ENCODE measurements at regions not wholly inside any gene's neighbourhood (a gene's known extent, or its start where the extent isn't known, plus 50 kb on each side); places are given as distances from the start of the nearest gene placed in this dataset.

DNA sequence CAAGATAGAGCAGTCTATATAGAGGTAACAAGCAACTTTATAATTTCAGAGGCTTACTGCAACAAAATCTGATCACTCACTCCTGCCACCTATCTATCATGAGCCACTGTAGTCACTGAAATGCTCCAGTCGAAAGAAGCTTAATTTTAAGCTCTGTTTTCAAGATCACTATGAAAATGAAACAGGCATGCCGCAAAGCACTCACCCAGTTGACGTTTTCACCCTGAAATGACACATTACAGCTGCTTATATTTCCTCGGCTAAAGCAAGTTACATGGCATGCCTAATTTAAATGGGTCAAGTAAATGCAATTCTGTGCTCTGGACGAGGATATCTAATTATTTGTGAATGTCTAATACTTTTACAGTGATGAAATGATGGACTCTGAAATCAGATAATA is 616.3 kb downstream of the FAM181B start:
- no peaks in the 10 kb centered on the region for H3K9me3 Mint-ChIP-seq (ENCODE audit: low read depth)
- H3K4me3 Mint-ChIP-seq (ENCODE audit: low read depth): no peak overlapping the region
- H3K36me3 Mint-ChIP-seq (ENCODE audit: insufficient read depth): no peaks in the 10 kb centered on the region
- H3K27ac Mint-ChIP-seq: no peak overlapping the region
- no peak for DNase-seq (ENCODE audit: low spot score, unreplicated experiment)
- no peaks in the 10 kb centered on the region for H3K27me3 Mint-ChIP-seq
- peaks cover 5% of the 10 kb centered on the region for H3K4me1 Mint-ChIP-seq (ENCODE audit: low read depth)
- TF ChIP-seq CTCF (IDR thresholded peaks at IDR 0.05; ENCODE audit: unreplicated experiment): no peak

DNA sequence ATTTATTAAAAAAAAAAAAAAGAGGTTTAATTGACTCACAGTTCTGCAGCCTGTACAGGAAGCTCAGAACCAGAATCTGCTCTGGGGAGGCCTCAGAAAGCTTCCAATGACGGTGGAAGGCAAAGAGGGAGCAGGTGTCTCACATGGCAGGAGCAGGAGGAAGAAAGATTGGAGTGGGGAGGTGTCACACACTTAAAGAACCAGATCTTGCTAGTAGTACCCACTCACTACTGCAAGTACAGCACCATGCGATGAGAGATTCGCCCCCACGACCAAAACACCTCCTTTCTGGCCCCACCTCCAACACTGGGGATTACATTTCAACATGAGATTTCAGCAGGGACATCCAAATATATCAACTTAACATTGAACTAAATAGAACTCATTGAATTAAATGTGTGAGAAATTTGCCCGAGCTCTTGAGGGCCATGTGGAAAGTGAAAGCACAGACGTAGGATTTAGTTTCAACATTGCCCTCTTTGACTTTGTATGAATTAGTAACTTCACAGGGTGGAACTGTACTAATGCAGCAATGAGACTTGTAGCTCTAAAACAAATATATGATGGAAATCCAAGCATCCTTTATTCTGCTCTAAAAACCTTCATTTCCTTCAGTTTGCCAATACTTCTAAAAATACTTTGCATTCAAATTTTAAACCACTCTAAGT is 628.2 kb downstream of the FAM181B start:
- TF ChIP-seq CTCF (IDR thresholded peaks at IDR 0.05; ENCODE audit: unreplicated experiment): no peak
- no peak for DNase-seq (ENCODE audit: low spot score, unreplicated experiment)
- no peaks in the 10 kb centered on the region for H3K4me1 Mint-ChIP-seq (ENCODE audit: low read depth)
- no peaks in the 10 kb centered on the region for H3K36me3 Mint-ChIP-seq (ENCODE audit: insufficient read depth)
- no peaks in the 10 kb centered on the region for H3K9me3 Mint-ChIP-seq (ENCODE audit: low read depth)
- H3K4me3 Mint-ChIP-seq (ENCODE audit: low read depth): no peak overlapping the region
- no peak overlapping the region for H3K27ac Mint-ChIP-seq
- no peaks in the 10 kb centered on the region for H3K27me3 Mint-ChIP-seq

- no peak overlapping the region for H3K4me3 Mint-ChIP-seq (ENCODE audit: low read depth)
- no peak overlapping the region for H3K27ac Mint-ChIP-seq
- no peaks in the 10 kb centered on the region for H3K9me3 Mint-ChIP-seq (ENCODE audit: low read depth)
- DNase-seq (ENCODE audit: low spot score, unreplicated experiment): no peak
- no peaks in the 10 kb centered on the region for H3K36me3 Mint-ChIP-seq (ENCODE audit: insufficient read depth)
- no peaks in the 10 kb centered on the region for H3K4me1 Mint-ChIP-seq (ENCODE audit: low read depth)
- no peaks in the 10 kb centered on the region for H3K27me3 Mint-ChIP-seq
- TF ChIP-seq CTCF (IDR thresholded peaks at IDR 0.05; ENCODE audit: unreplicated experiment): no peak
Measured at GRCh38 chr11:82092904-82093303, 640.8 kb downstream of the FAM181B start.

DNA sequence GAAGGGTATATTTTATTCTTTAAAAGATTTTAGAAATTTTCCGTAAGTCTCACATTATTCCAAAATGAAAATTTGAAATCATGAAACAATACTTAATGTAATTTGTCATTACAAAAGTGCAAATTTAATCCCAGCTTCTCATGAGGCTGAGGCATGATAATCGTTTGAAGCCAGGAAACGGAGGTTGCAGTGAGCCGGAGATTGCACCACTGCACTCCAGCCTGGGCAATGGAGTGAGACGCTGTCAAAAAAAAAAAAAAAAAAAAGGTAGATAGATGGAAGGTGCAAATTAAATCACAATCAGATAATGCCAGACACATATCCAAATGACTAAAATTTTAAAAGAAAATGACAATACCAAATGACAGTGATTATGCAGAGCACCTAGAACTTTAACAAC is 644.2 kb downstream of the FAM181B start:
- no peaks in the 10 kb centered on the region for H3K27me3 Mint-ChIP-seq
- DNase-seq (ENCODE audit: low spot score, unreplicated experiment): no peak

DNA sequence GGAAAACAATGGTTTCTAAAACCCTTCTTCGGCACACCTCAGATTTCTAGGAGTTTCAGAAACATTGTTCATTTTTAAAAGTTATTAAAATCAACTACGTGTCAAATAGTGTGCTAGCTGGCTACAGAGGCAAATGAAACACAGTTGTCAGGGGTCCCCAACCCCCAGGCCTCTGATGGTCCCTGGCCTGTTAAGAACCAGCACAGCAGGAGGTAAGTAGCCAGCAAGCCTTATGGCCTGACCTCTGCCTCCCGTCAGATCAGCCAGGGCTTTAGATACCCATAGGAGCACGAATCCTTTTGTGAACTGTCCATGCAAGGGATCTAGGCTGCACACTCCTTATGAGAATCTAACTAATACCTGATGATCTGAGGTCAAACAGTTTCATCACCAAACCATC is 648.2 kb downstream of the FAM181B start:
- H3K9me3 Mint-ChIP-seq (ENCODE audit: low read depth): no peaks in the 10 kb centered on the region
- DNase-seq (ENCODE audit: low spot score, unreplicated experiment): no peak

More for the DNA sequence above, 644.2 kb downstream of the FAM181B start:
- H3K9me3 Mint-ChIP-seq (ENCODE audit: low read depth): no peaks in the 10 kb centered on the region
- H3K4me1 Mint-ChIP-seq (ENCODE audit: low read depth): no peaks in the 10 kb centered on the region
- H3K36me3 Mint-ChIP-seq (ENCODE audit: insufficient read depth): no peaks in the 10 kb centered on the region
- TF ChIP-seq CTCF (IDR thresholded peaks at IDR 0.05; ENCODE audit: unreplicated experiment): no peak
- H3K27ac Mint-ChIP-seq: no peak overlapping the region
- H3K4me3 Mint-ChIP-seq (ENCODE audit: low read depth): no peak overlapping the region

More for the DNA sequence above, 648.2 kb downstream of the FAM181B start:
- no peak for TF ChIP-seq CTCF (IDR thresholded peaks at IDR 0.05; ENCODE audit: unreplicated experiment)
- H3K36me3 Mint-ChIP-seq (ENCODE audit: insufficient read depth): no peaks in the 10 kb centered on the region
- H3K4me3 Mint-ChIP-seq (ENCODE audit: low read depth): no peak overlapping the region
- no peak overlapping the region for H3K27ac Mint-ChIP-seq
- no peaks in the 10 kb centered on the region for H3K4me1 Mint-ChIP-seq (ENCODE audit: low read depth)
- H3K27me3 Mint-ChIP-seq: no peaks in the 10 kb centered on the region

Measured in progenitor cell of endocrine pancreas (in vitro differentiated cells).